Transverse colon (tissue), 4 donors: ENCODE measurements at regions not wholly inside any gene's neighbourhood (a gene's known extent, or its start where the extent isn't known, plus 50 kb on each side); places are given as distances from the start of the nearest gene placed in this dataset.

Experiments
- CTCF ChIP-seq, 5 experiments: fragments of 200-600 bp in 3 of 5; fragments of 450-650 bp in 2 of 5; sonication (generic) in 3 of 5; IDR thresholded peaks; 1 replicate in 2 of 5; 2 replicates in 3 of 5; pipeline ENCODE4 v1.5.1; 2016 to 2017; ENCODE audit warnings: antibody characterized with exemption in 5 of 5, inconsistent platforms in 3 of 5, mild to moderate bottlenecking in 2 of 5, moderate library complexity in 1 of 5
- EP300 ChIP-seq: sonication (generic); formaldehyde crosslinking; IDR thresholded peaks from one replicate; pipeline ENCODE4 v1.6.1; 2017; ENCODE audit warnings: antibody characterized with exemption, low read depth
- POLR2A ChIP-seq: fragments of 450-650 bp; IDR thresholded peaks from one replicate; pipeline ENCODE4 v1.6.1; 2016; ENCODE audit warnings: antibody characterized with exemption, mild to moderate bottlenecking, moderate library complexity
- POLR2AphosphoS5 ChIP-seq, 3 donors: sonication (generic); formaldehyde crosslinking; IDR thresholded peaks; one replicate each; pipeline ENCODE4 v1.6.1; 2016; ENCODE audit warnings: antibody characterized with exemption in 3 of 3

- TF ChIP-seq CTCF (IDR thresholded peaks at IDR 0.05): no peak
- TF ChIP-seq POLR2A: no peak
- TF ChIP-seq POLR2AphosphoS5 (IDR thresholded peaks at IDR 0.05): no peak
- TF ChIP-seq EP300: no peak
These were observed 122.3 kb upstream of the MDFIC start for GRCh38 chr7:114799628-114800028.
